Stimulated activated CD4-positive, alpha-beta T cell treated with anti-CD3 and anti-CD28 coated beads, TNF-alpha, amount 100 ng/mL, for 24 hours (primary cell): ENCODE measurements at regions not wholly inside any gene's neighbourhood (a gene's known extent, or its start where the extent isn't known, plus 50 kb on each side); places are given as distances from the start of the nearest gene placed in this dataset.

Experiments
- DNase-seq, 3 experiments: peaks; one replicate each; pipeline ENCODE4 v3.0.0-alpha.2; 2020; ENCODE audit warnings: low read depth in 3 of 3

GRCh38 chr4:23539969-23540569, 349.8 kb downstream of the PPARGC1A start:
- DNase-seq = no peak

GRCh38 chr4:23533859-23534258, 356.0 kb downstream of the PPARGC1A start:
- DNase-seq = no peak

- no peak for DNase-seq
Observed at GRCh38 chr4:23516716-23517115, 373.1 kb downstream of the PPARGC1A start.

- DNase-seq = no peak
Observed at GRCh38 chr4:23504083-23504482, 385.8 kb downstream of the PPARGC1A start.

GRCh38 chr4:23500894-23501449, 388.9 kb downstream of the PPARGC1A start:
- no peak for DNase-seq

- no peak for DNase-seq
Observed at GRCh38 chr4:23485801-23486200, 404.0 kb downstream of the PPARGC1A start.

GRCh38 chr4:23484689-23485088, 405.2 kb downstream of the PPARGC1A start:
- no peak for DNase-seq

- no peak for DNase-seq
Observed at GRCh38 chr4:23483320-23483960, 406.4 kb downstream of the PPARGC1A start.

GRCh38 chr4:23481566-23481965, 408.3 kb downstream of the PPARGC1A start:
- no peak for DNase-seq

GRCh38 chr4:23477905-23478304, 411.9 kb downstream of the PPARGC1A start:
- no peak for DNase-seq

- no peak for DNase-seq
Observed at GRCh38 chr4:23476515-23477090, 413.2 kb downstream of the PPARGC1A start.

GRCh38 chr4:23463071-23463470, 426.8 kb downstream of the PPARGC1A start:
- no peak for DNase-seq

GRCh38 chr4:23458054-23458453, 431.8 kb downstream of the PPARGC1A start:
- DNase-seq = no peak

GRCh38 chr4:23456864-23457263, 433.0 kb downstream of the PPARGC1A start:
- DNase-seq = no peak

GRCh38 chr4:23455456-23456158, 434.2 kb downstream of the PPARGC1A start:
- DNase-seq = no peak

- no peak for DNase-seq
Observed at GRCh38 chr4:23441530-23442069, 448.2 kb downstream of the PPARGC1A start.

GRCh38 chr4:23438764-23439163, 451.1 kb downstream of the PPARGC1A start:
- no peak for DNase-seq

- no peak for DNase-seq
Observed at GRCh38 chr4:23429497-23429896, 460.4 kb downstream of the PPARGC1A start.

- no peak for DNase-seq
Observed at GRCh38 chr4:23425570-23425969, 464.3 kb downstream of the PPARGC1A start.

GRCh38 chr4:23423540-23423939, 466.3 kb downstream of the PPARGC1A start:
- DNase-seq = no peak

GRCh38 chr4:23422878-23423277, 467.0 kb downstream of the PPARGC1A start:
- no peak for DNase-seq

GRCh38 chr4:23413631-23414030, 476.2 kb downstream of the PPARGC1A start:
- no peak for DNase-seq
